CD14-positive monocyte (primary cell): ENCODE measurements at regions not wholly inside any gene's neighbourhood (a gene's known extent, or its start where the extent isn't known, plus 50 kb on each side); places are given as distances from the start of the nearest gene placed in this dataset.

Experiments used
- DNase-seq, 3 donors: peaks; one replicate each; pipeline ENCODE4 v3.0.0-alpha.2; 2011 to 2022
- H2AFZ ChIP-seq: 2 replicates; pipeline ENCODE4 v1.6.0; 2012; ENCODE audit warnings: mild to moderate bottlenecking, low read depth, low read length, inconsistent platforms; ENCODE audit not compliant: insufficient read depth, poor library complexity, severe bottlenecking
- H3K27ac ChIP-seq, 2 donors: 1 replicate in 1 of 2; 2 replicates in 1 of 2; pipeline ENCODE4 v1.5.1; 2012 to 2013; ENCODE audit warnings: low read length in 2 of 2, control low read depth in 1 of 2, inconsistent platforms in 1 of 2, low read depth in 1 of 2, mild to moderate bottlenecking in 1 of 2
- H3K27me3 ChIP-seq, 2 donors: one replicate each; pipeline versions ENCODE4 v1.6.0 to v1.6.1; 2011 to 2013; ENCODE audit warnings: low read length in 2 of 2; ENCODE audit not compliant: control insufficient read depth in 2 of 2, insufficient read depth in 2 of 2
- H3K36me3 ChIP-seq, 2 donors: replicated peaks in 1 of 2; 1 replicate in 1 of 2; 2 replicates in 1 of 2; pipeline versions ENCODE4 v1.5.1 to v1.6.1; 2012 to 2013; ENCODE audit warnings: low read length in 2 of 2, control low read depth in 1 of 2, inconsistent platforms in 1 of 2, mild to moderate bottlenecking in 1 of 2; ENCODE audit not compliant: insufficient read depth in 2 of 2, control insufficient read depth in 1 of 2
- H3K4me1 ChIP-seq, 2 donors: 1 replicate in 1 of 2; 2 replicates in 1 of 2; pipeline versions ENCODE4 v1.5.1 to v1.6.1; 2012 to 2013; ENCODE audit warnings: low read length in 2 of 2, control low read depth in 1 of 2, inconsistent platforms in 1 of 2, mild to moderate bottlenecking in 1 of 2, moderate library complexity in 1 of 2; ENCODE audit not compliant: insufficient read depth in 2 of 2, control insufficient read depth in 1 of 2
- H3K4me2 ChIP-seq: replicated peaks from 2 replicates; pipeline ENCODE3; 2012; ENCODE audit warnings: low read length, moderate library complexity, mild to moderate bottlenecking; ENCODE audit not compliant: poor library complexity, severe bottlenecking; ENCODE audit errors: extremely low read depth
- H3K4me3 ChIP-seq, 3 experiments: fragments of 200-600 bp in 1 of 3; sonication (generic) in 1 of 3; replicated peaks in 1 of 3; 1 replicate in 2 of 3; 2 replicates in 1 of 3; pipeline ENCODE4 v1.5.1; 2011 to 2013; ENCODE audit warnings: low read length in 3 of 3, mild to moderate bottlenecking in 3 of 3, control low read depth in 2 of 3, low read depth in 2 of 3, inconsistent platforms in 1 of 3, moderate library complexity in 1 of 3
- H3K79me2 ChIP-seq: 2 replicates; pipeline ENCODE4 v1.6.0; 2012; ENCODE audit warnings: mild to moderate bottlenecking, control low read depth, inconsistent platforms, low read length, moderate library complexity; ENCODE audit not compliant: insufficient read depth
- H3K9ac ChIP-seq: 2 replicates; pipeline ENCODE4 v1.6.0; 2017; ENCODE audit warnings: low read length, mild to moderate bottlenecking; ENCODE audit not compliant: insufficient read depth, poor library complexity, severe bottlenecking
- H3K9me3 ChIP-seq, 2 donors: replicated peaks in 1 of 2; 1 replicate in 1 of 2; 2 replicates in 1 of 2; pipeline versions ENCODE4 v1.5.1 to v1.6.1; 2012 to 2013; ENCODE audit warnings: low read length in 2 of 2, control low read depth in 1 of 2; ENCODE audit not compliant: control insufficient read depth in 1 of 2, insufficient read depth in 1 of 2
- H4K20me1 ChIP-seq: 2 replicates; pipeline ENCODE4 v1.6.0; 2012; ENCODE audit warnings: mild to moderate bottlenecking, low read length, control low read depth, moderate library complexity; ENCODE audit not compliant: insufficient read depth
- H3K27ac Mint-ChIP-seq, 7 donors: one replicate each; pipeline ENCODE4 v1.8.0; 2020; ENCODE audit warnings: mild to moderate bottlenecking in 7 of 7, mixed read lengths in 7 of 7, moderate library complexity in 6 of 7, inconsistent platforms in 2 of 7
- H3K27me3 Mint-ChIP-seq, 3 donors: one replicate each; pipeline ENCODE4 v1.8.0; 2021 to 2022; ENCODE audit warnings: low read depth in 3 of 3, mild to moderate bottlenecking in 3 of 3, mixed read lengths in 3 of 3, moderate library complexity in 3 of 3, inconsistent platforms in 1 of 3
- H3K36me3 Mint-ChIP-seq, 2 donors: one replicate each; pipeline ENCODE4 v1.8.0; 2020; ENCODE audit warnings: mixed read lengths in 2 of 2, inconsistent platforms in 1 of 2, mild to moderate bottlenecking in 1 of 2
- H3K4me1 Mint-ChIP-seq: one replicate; pipeline ENCODE4 v1.8.0; 2020; ENCODE audit warnings: mild to moderate bottlenecking, mixed read lengths
- H3K4me3 Mint-ChIP-seq, 2 donors: one replicate each; pipeline ENCODE4 v1.8.0; 2020; ENCODE audit warnings: mild to moderate bottlenecking in 2 of 2, mixed read lengths in 2 of 2, moderate library complexity in 1 of 2
- H3K9me3 Mint-ChIP-seq, 7 donors: one replicate each; pipeline ENCODE4 v1.8.0; 2020 to 2022; ENCODE audit warnings: mixed read lengths in 7 of 7, mild to moderate bottlenecking in 6 of 7, moderate library complexity in 6 of 7, inconsistent platforms in 2 of 7
- WGBS: methylation state at CpG from one replicate; pipeline ENCODE4 v1.1.5; 2013; ENCODE audit warnings: missing lambda C conversion rate; ENCODE audit not compliant: insufficient coverage; 5-methylcytosine and 5-hydroxymethylcytosine counted together
- intact Hi-C, 2 donors: fragments of 100-400 bp; cut with micrococcal nuclease; formaldehyde crosslinking; loops; one replicate each; pipeline versions ENCODE4 v1.15.0 to v1.15.1; 2023
- TF ChIP-seq, protein P1 (sequence below): fragments of 200-600 bp; IDR thresholded peaks from one replicate; pipeline ENCODE4 v1.8.0; 2022; ENCODE audit warnings: antibody characterized with exemption, mild to moderate bottlenecking

DNA sequence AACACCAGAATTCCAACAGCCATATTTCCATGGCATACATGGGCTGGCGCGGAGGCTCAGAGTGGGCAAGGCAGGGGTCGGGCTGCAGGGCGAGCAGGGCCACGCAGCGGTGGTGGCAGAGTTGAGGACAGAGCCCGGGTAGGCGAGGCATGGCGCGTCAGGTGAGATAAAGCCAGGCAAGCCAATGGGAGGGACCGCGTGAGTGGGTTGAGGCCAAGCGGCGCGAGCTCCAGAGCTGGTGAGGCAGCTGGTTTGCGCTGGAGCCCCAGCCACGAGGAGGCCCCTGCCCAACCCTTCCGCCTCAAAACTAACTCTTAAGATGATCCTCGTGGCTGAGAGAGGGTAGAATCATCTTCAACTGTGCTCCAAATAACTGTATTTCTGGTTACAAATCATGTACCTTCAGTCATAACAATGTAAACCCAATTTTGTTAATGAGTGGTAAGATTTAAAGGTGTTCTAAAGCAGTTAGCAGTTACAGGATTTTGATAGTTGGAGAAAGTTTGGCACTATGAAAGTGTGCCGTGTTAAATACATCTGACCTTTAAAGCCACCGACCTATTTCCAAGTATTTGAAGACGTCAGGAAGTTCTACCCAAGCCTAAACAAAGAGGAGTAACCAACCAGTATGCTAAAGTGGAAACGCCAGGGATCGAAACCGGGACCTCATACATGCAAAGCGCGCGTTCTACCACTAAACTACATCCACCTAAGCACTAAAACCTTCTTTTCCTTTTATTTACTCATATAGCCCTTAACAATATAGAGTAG is 107.9 kb downstream of the GPX5 start:
- Histone ChIP-seq H3K27me3 (peaks cover 38 to 51% of the 10 kb centered on the region in 2 donors), H3K4me3 (no peak overlapping the region), H3K36me3 (no peaks in the 10 kb centered on the region), H3K27ac (no peak overlapping the region), H3K4me2 (no peak overlapping the region), H2AFZ (no peak overlapping the region), H3K9ac (no peak overlapping the region), H3K79me2 (no peaks in the 10 kb centered on the region), H3K4me1 (no peaks in the 10 kb centered on the region), H3K9me3 (peaks cover 10 to 42% of the 10 kb centered on the region in 2 donors), H4K20me1 (no peaks in the 10 kb centered on the region)
- 51% methylated on average over 21 of the region's 28 CpGs for WGBS
- H3K27me3 Mint-ChIP-seq: peaks cover 42 to 60% (median 53%) of the 10 kb centered on the region in 3 donors
- TF ChIP-seq, protein P1, sequence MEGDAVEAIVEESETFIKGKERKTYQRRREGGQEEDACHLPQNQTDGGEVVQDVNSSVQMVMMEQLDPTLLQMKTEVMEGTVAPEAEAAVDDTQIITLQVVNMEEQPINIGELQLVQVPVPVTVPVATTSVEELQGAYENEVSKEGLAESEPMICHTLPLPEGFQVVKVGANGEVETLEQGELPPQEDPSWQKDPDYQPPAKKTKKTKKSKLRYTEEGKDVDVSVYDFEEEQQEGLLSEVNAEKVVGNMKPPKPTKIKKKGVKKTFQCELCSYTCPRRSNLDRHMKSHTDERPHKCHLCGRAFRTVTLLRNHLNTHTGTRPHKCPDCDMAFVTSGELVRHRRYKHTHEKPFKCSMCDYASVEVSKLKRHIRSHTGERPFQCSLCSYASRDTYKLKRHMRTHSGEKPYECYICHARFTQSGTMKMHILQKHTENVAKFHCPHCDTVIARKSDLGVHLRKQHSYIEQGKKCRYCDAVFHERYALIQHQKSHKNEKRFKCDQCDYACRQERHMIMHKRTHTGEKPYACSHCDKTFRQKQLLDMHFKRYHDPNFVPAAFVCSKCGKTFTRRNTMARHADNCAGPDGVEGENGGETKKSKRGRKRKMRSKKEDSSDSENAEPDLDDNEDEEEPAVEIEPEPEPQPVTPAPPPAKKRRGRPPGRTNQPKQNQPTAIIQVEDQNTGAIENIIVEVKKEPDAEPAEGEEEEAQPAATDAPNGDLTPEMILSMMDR: no peak
- no peak for DNase-seq
- intact Hi-C loops: no loop called here
- peaks cover 3 to 25% (median 19%) of the 10 kb centered on the region in 7 donors for H3K9me3 Mint-ChIP-seq
- H3K4me1 Mint-ChIP-seq: peaks cover 5% of the 10 kb centered on the region
- H3K4me3 Mint-ChIP-seq: peak overlapping the region in 1 of 2 donors; percentile 40
- no peaks in the 10 kb centered on the region for H3K36me3 Mint-ChIP-seq
- no peak overlapping the region for H3K27ac Mint-ChIP-seq

DNA sequence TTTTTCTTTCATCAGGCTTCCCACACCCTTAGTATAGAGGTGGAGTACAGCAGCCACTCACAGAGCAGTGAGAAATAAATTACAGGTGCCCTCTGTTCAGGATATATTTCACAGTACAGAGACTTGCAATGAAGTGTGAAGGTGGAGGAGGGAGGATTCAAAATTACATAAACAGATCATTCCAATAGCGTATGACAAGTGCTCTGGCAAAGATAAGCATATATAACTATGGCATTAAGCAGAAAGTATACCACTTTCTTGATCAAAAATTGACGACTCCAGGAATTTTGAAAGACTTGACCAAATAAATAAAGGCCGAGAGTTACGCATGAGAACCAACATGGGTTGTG is 108.7 kb downstream of the GPX5 start:
- Mint-ChIP-seq H3K9me3 (peaks cover 8 to 26% (median 21%) of the 10 kb centered on the region in 7 donors), H3K36me3 (no peaks in the 10 kb centered on the region), H3K4me1 (peaks cover 5% of the 10 kb centered on the region), H3K27me3 (peaks cover 42 to 64% (median 56%) of the 10 kb centered on the region in 3 donors), H3K4me3 (peak overlapping the region in 1 of 2 donors; percentile 85), H3K27ac (no peak overlapping the region)
- WGBS: 37% methylated on average over 3 of the region's 4 CpGs
- Histone ChIP-seq H3K4me2 (no peak overlapping the region), H3K4me1 (no peaks in the 10 kb centered on the region), H3K79me2 (no peaks in the 10 kb centered on the region), H3K4me3 (no peak overlapping the region), H2AFZ (no peak overlapping the region), H3K27me3 (peaks cover 38 to 52% of the 10 kb centered on the region in 2 donors), H3K9ac (no peak overlapping the region), H4K20me1 (no peaks in the 10 kb centered on the region), H3K36me3 (no peaks in the 10 kb centered on the region), H3K9me3 (peaks cover 15 to 42% of the 10 kb centered on the region in 2 donors), H3K27ac (no peak overlapping the region)
- DNase-seq: no peak
- intact Hi-C loops: no loop called here
- TF ChIP-seq, protein P1: no peak
